ENCODE measurements at regions not wholly inside any gene's neighbourhood (a gene's known extent, or its start where the extent isn't known, plus 50 kb on each side); places are given as distances from the start of the nearest gene placed in this dataset.

DNA sequence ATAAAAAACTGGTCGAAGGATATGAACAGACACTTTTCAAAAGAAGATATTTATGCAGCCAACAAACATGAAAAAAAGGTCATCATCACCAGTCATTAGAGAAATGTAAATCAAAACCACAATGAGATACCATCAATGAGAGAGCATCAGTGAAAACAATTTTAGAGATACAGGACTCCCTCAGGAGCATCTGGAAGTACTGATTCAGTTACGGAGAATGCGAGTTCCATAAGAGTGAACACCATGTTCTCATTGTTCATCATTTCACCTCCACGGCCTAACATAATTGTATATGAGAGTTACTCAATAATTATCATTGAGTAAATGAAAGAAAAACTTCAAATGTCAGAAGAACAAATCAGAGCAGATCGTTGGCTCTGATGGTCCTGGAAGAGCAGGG, 140.9 kb upstream of the TANK start:
- no peak for DNase-seq
- no peaks in the 10 kb centered on the region for H3K36me3 ChIP-seq
- no peak overlapping the region for H3K4me3 ChIP-seq
- peaks cover 7% of the 10 kb centered on the region for H3K4me1 ChIP-seq
- no peak overlapping the region for H3K27ac ChIP-seq (replicated peaks)
- H3K9me3 ChIP-seq (replicated peaks) = peaks cover 17% of the 10 kb centered on the region
- intact Hi-C loops (cut with micrococcal nuclease) = no loop called here
- TF ChIP-seq, protein P1, sequence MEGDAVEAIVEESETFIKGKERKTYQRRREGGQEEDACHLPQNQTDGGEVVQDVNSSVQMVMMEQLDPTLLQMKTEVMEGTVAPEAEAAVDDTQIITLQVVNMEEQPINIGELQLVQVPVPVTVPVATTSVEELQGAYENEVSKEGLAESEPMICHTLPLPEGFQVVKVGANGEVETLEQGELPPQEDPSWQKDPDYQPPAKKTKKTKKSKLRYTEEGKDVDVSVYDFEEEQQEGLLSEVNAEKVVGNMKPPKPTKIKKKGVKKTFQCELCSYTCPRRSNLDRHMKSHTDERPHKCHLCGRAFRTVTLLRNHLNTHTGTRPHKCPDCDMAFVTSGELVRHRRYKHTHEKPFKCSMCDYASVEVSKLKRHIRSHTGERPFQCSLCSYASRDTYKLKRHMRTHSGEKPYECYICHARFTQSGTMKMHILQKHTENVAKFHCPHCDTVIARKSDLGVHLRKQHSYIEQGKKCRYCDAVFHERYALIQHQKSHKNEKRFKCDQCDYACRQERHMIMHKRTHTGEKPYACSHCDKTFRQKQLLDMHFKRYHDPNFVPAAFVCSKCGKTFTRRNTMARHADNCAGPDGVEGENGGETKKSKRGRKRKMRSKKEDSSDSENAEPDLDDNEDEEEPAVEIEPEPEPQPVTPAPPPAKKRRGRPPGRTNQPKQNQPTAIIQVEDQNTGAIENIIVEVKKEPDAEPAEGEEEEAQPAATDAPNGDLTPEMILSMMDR (IDR thresholded peaks at IDR 0.05; ENCODE audit: borderline replicate concordance) = no peak
- no peaks in the 10 kb centered on the region for H3K27me3 ChIP-seq (ENCODE audit: low read depth)

DNA sequence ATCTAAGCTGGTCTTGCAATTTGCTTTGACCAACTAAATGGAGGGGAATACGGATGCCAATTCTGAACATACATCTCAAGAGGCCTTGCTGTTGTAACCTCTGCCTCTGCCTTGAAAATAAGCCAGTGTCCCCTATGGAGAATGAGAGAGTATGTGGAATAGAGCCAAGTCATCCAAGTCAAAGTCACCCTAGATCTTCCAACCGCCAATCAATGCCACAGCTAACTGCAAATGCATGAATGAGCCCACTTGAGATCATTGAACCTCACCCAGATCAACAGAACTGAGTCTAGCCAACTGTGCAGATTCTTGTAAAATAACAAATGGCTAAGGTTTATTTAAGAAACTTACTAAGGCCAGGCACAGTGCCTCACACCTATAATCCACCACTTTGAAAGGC, 139.8 kb upstream of the TANK start:
- Histone ChIP-seq H3K4me1 (peaks cover 7% of the 10 kb centered on the region), H3K27me3 (ENCODE audit: low read depth) (no peaks in the 10 kb centered on the region), H3K4me3 (no peak overlapping the region), H3K27ac (replicated peaks) (no peak overlapping the region), H3K36me3 (no peaks in the 10 kb centered on the region), H3K9me3 (replicated peaks) (peaks cover 6% of the 10 kb centered on the region)
- intact Hi-C loops (cut with micrococcal nuclease) = no loop called here
- DNase-seq = no peak
- TF ChIP-seq, protein P1 (IDR thresholded peaks at IDR 0.05; ENCODE audit: borderline replicate concordance) = no peak

DNA sequence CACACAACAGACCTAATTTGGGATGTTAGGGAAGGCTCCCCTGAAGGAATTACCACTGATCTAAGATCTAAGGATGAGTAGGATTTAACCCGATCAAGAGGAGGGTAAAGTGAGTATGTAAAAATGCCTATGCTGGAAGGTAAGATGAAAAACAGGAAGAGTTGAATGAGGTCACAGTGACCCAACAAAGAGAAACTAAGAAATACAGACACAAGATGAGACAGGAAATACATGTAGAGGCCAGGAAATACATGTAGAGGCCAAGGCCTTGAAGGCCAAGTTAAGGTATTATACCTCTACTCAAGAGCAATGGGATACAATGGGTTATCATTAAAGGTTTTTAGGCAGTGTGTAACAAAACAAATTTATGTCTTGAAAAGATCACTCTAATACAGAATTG, 131.6 kb upstream of the TANK start:
- Histone ChIP-seq H3K36me3 (no peaks in the 10 kb centered on the region), H3K27ac (replicated peaks) (no peak overlapping the region), H3K4me1 (no peaks in the 10 kb centered on the region), H3K4me3 (no peak overlapping the region), H3K27me3 (ENCODE audit: low read depth) (no peaks in the 10 kb centered on the region), H3K9me3 (replicated peaks) (no peaks in the 10 kb centered on the region)
- TF ChIP-seq, protein P1 (IDR thresholded peaks at IDR 0.05; ENCODE audit: borderline replicate concordance) = no peak
- intact Hi-C loops (cut with micrococcal nuclease) = no loop called here
- DNase-seq = no peak

DNA sequence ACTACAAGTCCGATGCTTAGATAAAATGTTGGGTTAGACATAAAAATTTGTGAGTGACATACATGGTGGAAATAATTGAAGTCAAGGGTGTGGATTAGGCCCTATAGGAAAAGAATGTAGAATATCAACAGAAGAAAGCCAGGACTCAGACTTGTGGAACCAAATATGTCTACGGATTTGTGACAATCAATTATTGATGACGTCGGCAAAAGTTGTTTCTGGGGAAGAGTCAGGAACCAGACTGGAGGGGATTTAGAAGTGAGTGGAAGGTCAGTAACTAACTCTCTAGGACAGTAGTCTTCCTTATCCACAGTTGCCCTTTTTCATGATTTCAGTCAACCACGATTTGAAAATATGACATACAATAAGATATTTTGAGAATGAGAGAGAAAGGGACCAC, 130.9 kb upstream of the TANK start:
- no peaks in the 10 kb centered on the region for H3K4me1 ChIP-seq
- no peaks in the 10 kb centered on the region for H3K9me3 ChIP-seq (replicated peaks)
- H3K27me3 ChIP-seq (ENCODE audit: low read depth) = no peaks in the 10 kb centered on the region
- TF ChIP-seq, protein P1 (IDR thresholded peaks at IDR 0.05; ENCODE audit: borderline replicate concordance) = no peak
- no peaks in the 10 kb centered on the region for H3K36me3 ChIP-seq
- H3K4me3 ChIP-seq = no peak overlapping the region
- intact Hi-C loops (cut with micrococcal nuclease) = no loop called here
- no peak overlapping the region for H3K27ac ChIP-seq (replicated peaks)
- no peak for DNase-seq

DNA sequence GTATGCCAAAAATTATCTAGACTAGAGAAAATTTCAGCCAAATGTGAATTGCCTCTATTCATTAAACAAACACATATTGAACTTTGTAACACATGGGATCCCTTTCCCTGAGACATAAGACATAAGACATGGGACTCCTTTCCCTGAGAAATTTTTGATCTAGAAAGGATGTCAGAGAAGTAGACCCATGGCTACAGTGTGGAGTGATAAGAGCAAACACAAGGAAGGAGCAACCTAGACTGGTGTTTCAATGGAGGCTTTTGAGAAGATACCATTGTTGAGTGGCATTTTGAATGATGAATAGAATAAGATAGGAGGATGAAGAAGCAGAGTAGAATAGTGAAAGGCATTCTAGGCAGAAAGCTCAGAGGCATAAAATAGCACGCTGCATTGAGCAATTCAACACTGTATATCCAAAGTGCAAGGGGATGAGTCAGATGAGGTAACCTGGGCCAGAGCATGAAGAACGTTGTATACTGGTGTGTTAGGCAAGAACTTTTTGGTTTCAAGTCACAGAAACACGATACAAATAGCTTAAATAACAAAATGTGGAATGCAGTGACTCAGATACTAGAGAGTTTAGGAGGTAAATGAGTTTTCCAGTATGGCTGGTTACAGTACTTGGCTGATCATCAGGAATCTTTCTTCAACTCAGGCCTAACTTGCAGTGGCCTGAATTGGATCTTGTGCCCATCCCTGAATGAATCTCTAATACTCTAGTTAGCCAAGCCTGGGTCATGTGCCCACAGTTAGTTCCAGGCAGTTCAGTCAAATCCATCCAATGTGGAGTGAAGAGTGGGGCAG, 129.8 kb upstream of the TANK start:
- TF ChIP-seq, protein P1 (IDR thresholded peaks at IDR 0.05; ENCODE audit: borderline replicate concordance) = no peak
- Histone ChIP-seq H3K27ac (replicated peaks) (no peak overlapping the region), H3K4me3 (no peak overlapping the region), H3K27me3 (ENCODE audit: low read depth) (no peaks in the 10 kb centered on the region), H3K4me1 (no peaks in the 10 kb centered on the region), H3K36me3 (no peaks in the 10 kb centered on the region), H3K9me3 (replicated peaks) (no peaks in the 10 kb centered on the region)
- no peak for DNase-seq
- intact Hi-C loops (cut with micrococcal nuclease) = no loop called here
